ENCODE measurements at regions not wholly inside any gene's neighbourhood (a gene's known extent, or its start where the extent isn't known, plus 50 kb on each side); places are given as distances from the start of the nearest gene placed in this dataset.

GRCh38 chr12:115818973-115819372, 458.5 kb downstream of the MED13L start:
- H3K36me3 ChIP-seq = no peaks in the 10 kb centered on the region
- H3K27ac ChIP-seq = no peak overlapping the region
- DNase-seq = no peak
- TF ChIP-seq CTCF (IDR thresholded peaks at IDR 0.05; ENCODE audit: low read depth, low read length) = no peak
- H3K9me3 ChIP-seq (ENCODE audit: severe bottlenecking) = no peaks in the 10 kb centered on the region
- no peaks in the 10 kb centered on the region for H3K27me3 ChIP-seq (ENCODE audit: insufficient read depth, low read depth, severe bottlenecking)
- no peak overlapping the region for H3K4me3 ChIP-seq (ENCODE audit: low read depth, low read length)

GRCh38 chr12:115817389-115817788, 460.1 kb downstream of the MED13L start:
- H3K27ac ChIP-seq = no peak overlapping the region
- no peaks in the 10 kb centered on the region for H3K9me3 ChIP-seq (ENCODE audit: severe bottlenecking)
- H3K27me3 ChIP-seq (ENCODE audit: insufficient read depth, low read depth, severe bottlenecking) = no peaks in the 10 kb centered on the region
- no peak overlapping the region for H3K4me3 ChIP-seq (ENCODE audit: low read depth, low read length)
- H3K36me3 ChIP-seq = no peaks in the 10 kb centered on the region
- TF ChIP-seq CTCF (IDR thresholded peaks at IDR 0.05; ENCODE audit: low read depth, low read length) = no peak
- DNase-seq = no peak

GRCh38 chr12:115815924-115816323, 461.6 kb downstream of the MED13L start:
- Histone ChIP-seq H3K9me3 (ENCODE audit: severe bottlenecking) (peaks cover 3% of the 10 kb centered on the region), H3K27ac (no peak overlapping the region), H3K27me3 (ENCODE audit: insufficient read depth, low read depth, severe bottlenecking) (no peaks in the 10 kb centered on the region), H3K36me3 (no peaks in the 10 kb centered on the region), H3K4me3 (ENCODE audit: low read depth, low read length) (no peak overlapping the region)
- no peak for DNase-seq
- TF ChIP-seq CTCF (IDR thresholded peaks at IDR 0.05; ENCODE audit: low read depth, low read length) = no peak

GRCh38 chr12:115813256-115813655, 464.2 kb downstream of the MED13L start:
- Histone ChIP-seq H3K27me3 (ENCODE audit: insufficient read depth, low read depth, severe bottlenecking) (no peaks in the 10 kb centered on the region), H3K36me3 (no peaks in the 10 kb centered on the region), H3K27ac (no peak overlapping the region), H3K9me3 (ENCODE audit: severe bottlenecking) (peaks cover 3% of the 10 kb centered on the region), H3K4me3 (ENCODE audit: low read depth, low read length) (no peak overlapping the region)
- no peak for TF ChIP-seq CTCF (IDR thresholded peaks at IDR 0.05; ENCODE audit: low read depth, low read length)
- DNase-seq = no peak

- TF ChIP-seq CTCF (IDR thresholded peaks at IDR 0.05; ENCODE audit: low read depth, low read length) = no peak
Observed at GRCh38 chr12:115811929-115812328, 465.6 kb downstream of the MED13L start.

GRCh38 chr12:115811045-115811444, 466.4 kb downstream of the MED13L start:
- H3K4me3 ChIP-seq (ENCODE audit: low read depth, low read length) = no peak overlapping the region

More at GRCh38 chr12:115811929-115812328, 465.6 kb downstream of the MED13L start:
- H3K36me3 ChIP-seq = no peaks in the 10 kb centered on the region
- peaks cover 3% of the 10 kb centered on the region for H3K9me3 ChIP-seq (ENCODE audit: severe bottlenecking)
- DNase-seq = no peak
- H3K27ac ChIP-seq = no peak overlapping the region
- no peak overlapping the region for H3K4me3 ChIP-seq (ENCODE audit: low read depth, low read length)
- H3K27me3 ChIP-seq (ENCODE audit: insufficient read depth, low read depth, severe bottlenecking) = no peaks in the 10 kb centered on the region

More at GRCh38 chr12:115811045-115811444, 466.4 kb downstream of the MED13L start:
- no peak for TF ChIP-seq CTCF (IDR thresholded peaks at IDR 0.05; ENCODE audit: low read depth, low read length)
- Histone ChIP-seq H3K9me3 (ENCODE audit: severe bottlenecking) (peaks cover 3% of the 10 kb centered on the region), H3K27me3 (ENCODE audit: insufficient read depth, low read depth, severe bottlenecking) (no peaks in the 10 kb centered on the region), H3K27ac (no peak overlapping the region), H3K36me3 (no peaks in the 10 kb centered on the region)
- no peak for DNase-seq

All from WERI-Rb-1 (cell line).